ENCODE measurements at regions not wholly inside any gene's neighbourhood (a gene's known extent, or its start where the extent isn't known, plus 50 kb on each side); places are given as distances from the start of the nearest gene placed in this dataset.

DNA sequence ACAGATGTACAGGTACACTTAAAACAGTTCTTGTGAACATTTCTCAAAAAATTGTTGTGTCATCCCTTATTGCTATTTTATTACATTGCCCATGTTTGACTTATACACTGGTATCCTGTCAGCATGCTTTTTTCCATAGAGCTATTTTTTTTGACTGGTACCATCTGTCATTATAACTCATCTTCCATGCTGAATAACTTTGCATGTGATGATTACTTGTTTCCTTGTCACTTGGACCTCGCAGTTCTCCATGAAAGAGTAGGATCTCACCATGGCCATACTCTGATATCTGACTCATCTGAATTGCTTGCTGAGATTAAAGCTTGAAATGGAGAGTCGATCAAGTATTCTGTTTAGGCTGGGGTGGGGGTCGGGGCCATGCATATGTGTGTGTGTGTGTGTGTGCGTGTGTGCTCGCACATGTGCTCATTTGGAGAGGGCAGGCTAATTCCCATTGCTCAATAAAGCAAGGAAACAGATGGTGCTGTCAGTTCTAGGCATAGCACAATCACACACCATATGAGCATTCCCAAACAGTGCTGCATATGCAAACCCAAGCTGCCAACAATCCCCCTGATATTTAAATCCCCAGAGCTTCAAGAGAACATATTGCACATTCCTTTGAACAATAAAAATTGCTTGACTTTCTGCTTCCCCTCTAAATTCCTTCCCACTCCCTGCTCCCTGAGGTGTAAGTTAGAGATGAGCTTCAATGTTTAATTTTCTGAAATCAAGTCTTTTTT, 62.9 kb downstream of the NHLRC3 start:
- H3K4me3 ChIP-seq (ENCODE audit: low read length): no peak overlapping the region
- DNase-seq (ENCODE audit: low read depth, low spot score): no peak

DNA sequence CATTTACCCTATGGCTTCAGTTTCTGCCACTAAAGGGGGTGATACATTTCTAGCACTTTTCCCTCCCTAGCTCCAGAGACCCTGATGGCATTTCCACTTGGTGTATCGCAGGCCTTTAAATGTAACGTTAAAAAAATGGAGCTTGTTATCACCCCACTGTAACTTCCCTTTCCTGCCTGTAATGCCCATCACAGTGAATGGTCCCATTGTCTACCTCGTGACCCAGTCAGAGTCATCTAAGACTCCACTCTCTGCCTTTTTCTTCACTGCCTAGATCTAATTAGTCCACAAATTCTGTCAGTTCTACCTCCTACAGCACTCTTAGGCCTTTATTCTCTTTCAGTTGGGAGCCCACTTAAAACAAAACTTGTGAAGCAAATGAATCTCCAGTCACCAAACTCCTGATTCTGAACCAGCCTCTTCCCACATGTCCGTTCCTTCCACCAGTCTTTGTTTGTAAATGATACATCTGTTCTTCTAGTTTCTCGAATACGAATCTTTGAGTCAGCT, 64.8 kb downstream of the NHLRC3 start:
- no peak for DNase-seq (ENCODE audit: low read depth, low spot score)
- H3K4me3 ChIP-seq (ENCODE audit: low read length): no peak overlapping the region

DNA sequence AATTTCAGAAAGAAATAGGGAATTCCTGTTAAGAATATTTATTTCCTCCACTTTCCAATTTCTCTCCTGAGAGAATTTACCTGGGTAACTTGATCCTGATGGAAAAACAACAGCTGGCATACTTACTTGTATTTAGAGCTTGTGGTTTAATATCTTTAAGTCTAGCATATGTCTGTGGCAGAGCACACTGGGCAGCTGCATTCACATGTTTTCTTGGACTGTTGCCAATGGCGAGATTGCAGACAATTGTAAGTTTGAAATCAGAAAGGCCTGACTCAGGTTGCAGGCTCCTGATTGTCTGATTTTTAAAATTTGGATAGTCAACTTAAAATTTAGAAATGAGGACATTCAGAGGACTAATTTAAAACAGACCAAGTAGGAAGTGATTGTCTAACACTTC, 66.9 kb downstream of the NHLRC3 start:
- DNase-seq (ENCODE audit: low read depth, low spot score): no peak
- H3K4me3 ChIP-seq (ENCODE audit: low read length): no peak overlapping the region

DNA sequence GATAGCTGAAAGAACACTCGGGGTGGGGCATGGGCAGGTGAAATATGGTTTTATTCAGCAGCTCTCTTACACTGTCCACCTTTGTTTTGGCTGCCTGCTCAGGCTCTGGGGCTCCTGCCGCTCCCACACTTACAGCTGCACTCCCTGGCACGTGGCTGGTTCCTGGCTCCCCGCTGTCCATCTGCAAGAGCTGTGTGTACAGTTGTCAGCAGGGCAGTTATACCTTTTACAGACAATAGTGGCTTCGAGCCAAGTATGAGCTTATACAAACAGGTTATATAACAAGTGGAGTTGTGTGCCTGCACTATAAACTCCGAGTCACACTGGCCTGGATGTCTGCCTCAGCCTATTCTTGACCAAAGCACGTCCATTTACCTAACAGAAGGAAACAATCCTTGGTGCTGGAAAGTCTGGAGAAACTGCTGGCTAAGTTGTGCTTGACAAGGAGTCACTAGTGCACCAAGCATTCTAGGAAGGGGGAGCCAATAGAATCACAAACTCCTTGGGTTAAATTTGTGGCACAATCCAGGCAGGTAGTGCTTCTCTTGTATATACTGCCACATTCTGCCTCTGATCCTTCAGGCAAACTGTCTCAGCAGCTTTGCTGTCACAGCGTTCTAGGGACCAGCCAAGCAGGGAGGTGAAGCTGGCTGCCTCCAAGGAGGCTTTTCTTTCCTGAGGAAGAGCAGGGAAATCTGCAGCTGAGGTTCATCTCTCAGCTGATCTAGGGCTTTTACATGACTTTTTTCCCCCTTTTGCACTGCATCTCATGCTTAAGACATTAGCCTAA, 68.2 kb downstream of the NHLRC3 start:
- DNase-seq (ENCODE audit: low read depth, low spot score): no peak
- no peak overlapping the region for H3K4me3 ChIP-seq (ENCODE audit: low read length)

DNA sequence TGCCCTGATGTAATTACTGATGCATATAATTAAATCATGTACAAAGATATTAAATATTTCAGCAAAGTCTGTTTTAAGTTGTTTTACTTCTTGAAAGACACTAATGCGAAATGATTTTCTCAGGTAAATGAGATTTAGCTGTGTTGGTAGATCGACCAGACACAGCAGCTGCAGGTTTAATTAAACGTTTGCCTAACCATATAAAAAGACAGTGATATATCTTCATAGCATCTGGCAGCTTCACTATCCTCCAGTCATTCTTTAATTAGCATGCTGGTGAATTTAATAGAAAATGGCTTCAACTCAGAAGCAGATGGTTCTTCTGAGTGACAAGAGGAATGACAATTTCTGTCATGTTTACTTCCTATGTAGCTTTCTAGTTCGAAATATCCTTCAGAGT, 69.3 kb downstream of the NHLRC3 start:
- DNase-seq (ENCODE audit: low read depth, low spot score): no peak
- no peak overlapping the region for H3K4me3 ChIP-seq (ENCODE audit: low read length)

DNA sequence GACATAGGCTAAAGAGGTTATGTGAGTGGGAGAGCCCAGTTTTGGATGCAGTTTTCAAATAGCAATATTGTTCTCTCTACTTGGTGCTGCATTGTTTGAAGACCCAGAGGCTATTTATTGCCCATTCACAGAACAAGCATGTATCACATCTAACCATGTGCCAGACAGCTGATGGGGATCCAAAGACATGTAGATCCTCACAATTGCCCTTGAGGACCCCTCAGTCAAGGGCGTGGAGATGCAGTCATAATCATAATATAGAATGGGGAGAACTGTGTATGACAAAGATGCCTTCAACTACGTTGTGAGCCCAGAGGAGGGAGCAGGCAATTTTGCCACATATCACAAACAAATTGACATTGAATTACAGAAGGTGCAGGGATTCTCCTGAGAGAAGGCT, 70.5 kb downstream of the NHLRC3 start:
- no peak for DNase-seq (ENCODE audit: low read depth, low spot score)
- H3K4me3 ChIP-seq (ENCODE audit: low read length): no peak overlapping the region

DNA sequence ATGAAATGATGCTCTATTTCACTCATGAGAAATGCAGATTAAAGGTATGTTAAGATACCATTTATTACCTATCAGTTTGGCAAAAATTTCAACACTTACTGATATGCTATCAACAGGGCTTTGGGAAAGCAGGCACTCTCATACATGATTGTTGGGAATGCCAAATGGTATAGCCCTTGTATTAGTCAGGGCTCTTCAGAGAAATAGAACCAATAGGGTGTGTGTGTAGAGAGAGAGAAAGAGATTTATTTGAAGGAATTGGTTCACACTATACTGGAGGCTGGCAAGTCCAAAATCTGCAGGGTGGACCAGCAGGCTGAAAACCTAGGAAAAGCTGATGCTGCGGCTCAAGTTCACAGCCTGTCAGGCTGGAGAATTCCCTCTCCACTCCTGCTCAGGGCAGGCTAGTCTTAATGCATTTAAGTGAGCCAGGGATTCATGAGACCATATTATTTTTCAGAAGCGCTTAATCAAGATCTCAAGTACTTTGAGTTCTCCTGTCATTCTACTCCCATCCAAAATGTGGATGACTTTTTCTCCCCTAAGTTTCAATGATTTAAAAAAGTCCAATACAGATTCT, 72.4 kb downstream of the NHLRC3 start:
- no peak overlapping the region for H3K4me3 ChIP-seq (ENCODE audit: low read length)
- no peak for DNase-seq (ENCODE audit: low read depth, low spot score)

DNA sequence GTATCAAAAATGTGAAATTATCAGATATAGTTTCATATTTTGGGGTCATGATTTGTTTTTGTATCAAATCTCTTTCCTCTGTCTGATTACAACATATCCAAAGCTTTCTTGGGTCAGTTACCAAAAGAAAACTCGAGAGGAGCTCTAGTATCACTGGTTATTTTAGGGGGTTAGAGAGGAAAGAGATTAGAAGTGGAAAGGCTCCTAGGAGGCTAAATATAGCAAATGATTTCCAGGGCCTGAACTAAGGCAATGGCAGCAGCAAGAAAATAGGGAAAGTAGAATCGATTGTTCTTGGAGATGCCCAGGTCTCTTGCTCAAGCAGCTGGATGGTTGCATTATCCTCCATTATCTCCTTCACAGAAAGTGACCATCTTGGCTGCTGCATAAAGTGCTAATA, 72.9 kb downstream of the NHLRC3 start:
- no peak overlapping the region for H3K4me3 ChIP-seq (ENCODE audit: low read length)
- DNase-seq (ENCODE audit: low read depth, low spot score): no peak

DNA sequence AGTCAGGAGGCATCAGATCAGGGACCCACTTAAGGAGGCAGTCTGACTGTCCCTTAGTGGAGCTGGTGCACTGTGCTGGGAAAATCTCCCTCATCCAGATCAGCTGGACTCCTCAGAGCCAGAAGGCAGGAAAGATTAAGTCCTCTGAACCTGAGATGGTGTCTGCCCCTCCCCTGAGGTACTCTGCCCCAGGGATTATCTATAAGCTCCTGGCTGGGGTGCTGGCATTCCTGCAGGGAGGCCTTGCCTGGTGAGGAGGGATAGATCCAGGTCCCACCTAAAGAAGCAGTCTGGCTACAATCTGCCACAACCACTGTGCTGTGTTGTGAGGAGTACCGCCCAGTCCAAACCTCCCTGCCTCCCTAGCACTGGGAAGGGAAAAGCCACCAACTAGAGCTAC, 81.2 kb downstream of the NHLRC3 start:
- H3K4me3 ChIP-seq (ENCODE audit: low read length): no peak overlapping the region
- no peak for DNase-seq (ENCODE audit: low read depth, low spot score)

DNA sequence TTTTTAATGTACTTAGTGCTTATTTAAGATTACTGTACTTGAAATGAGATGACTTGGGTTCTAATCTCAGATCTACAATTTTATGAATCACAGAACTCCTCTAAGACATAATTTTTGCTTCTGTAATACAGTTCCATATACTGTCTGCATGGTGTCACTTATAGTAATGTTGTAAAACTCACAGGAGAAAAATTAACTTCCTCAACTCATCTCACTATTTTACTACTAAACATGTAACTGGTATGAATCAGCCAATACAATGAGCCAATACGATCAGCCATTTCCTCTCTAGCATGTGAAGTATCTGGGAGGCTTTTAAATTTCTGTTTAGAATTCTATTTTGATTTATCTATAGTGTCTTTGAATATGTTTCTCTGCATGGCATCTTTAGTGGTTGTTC, 85.3 kb downstream of the NHLRC3 start:
- H3K4me3 ChIP-seq (ENCODE audit: low read length): no peak overlapping the region
- DNase-seq (ENCODE audit: low read depth, low spot score): no peak

DNA sequence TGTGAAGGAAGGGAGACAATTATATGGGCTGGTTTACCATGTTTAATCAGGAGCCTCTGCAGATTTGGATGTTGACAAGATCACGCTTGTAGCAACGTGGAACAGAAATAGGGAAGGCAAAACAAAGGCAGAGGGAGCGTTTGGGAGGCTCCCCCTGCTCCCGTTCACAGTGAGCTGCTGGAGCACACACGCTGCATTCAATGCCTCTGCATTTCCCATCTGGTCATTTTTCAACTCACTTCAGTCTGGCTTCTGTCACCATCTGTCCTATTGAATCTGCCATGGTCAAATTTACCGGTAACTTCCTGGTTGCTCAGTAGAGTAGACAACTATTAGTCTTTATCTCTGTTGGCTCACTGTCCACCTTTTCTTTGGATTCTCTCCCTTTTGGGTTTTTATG, 91.0 kb downstream of the NHLRC3 start:
- H3K4me3 ChIP-seq (ENCODE audit: low read length): no peak overlapping the region
- DNase-seq (ENCODE audit: low read depth, low spot score): no peak

DNA sequence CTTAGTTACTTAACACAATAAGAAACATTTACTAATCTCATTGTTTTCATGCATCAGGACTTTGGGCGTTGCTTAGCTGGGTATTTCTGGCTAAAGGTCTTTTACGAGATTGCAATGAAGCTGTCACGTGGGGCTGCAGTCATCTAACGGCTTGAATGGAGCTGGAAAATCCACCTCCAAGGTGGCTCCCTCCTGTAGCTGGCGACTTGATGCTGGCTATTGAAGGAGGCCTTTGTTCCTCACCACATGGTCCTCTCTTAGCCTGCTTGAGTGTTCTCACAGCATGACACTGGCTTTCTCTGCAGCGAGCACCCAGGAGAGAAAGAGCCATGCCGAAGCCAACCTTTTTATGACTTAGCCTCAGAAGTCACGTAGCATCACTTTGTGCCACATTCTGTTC, 92.0 kb downstream of the NHLRC3 start:
- no peak overlapping the region for H3K4me3 ChIP-seq (ENCODE audit: low read length)
- no peak for DNase-seq (ENCODE audit: low read depth, low spot score)

DNA sequence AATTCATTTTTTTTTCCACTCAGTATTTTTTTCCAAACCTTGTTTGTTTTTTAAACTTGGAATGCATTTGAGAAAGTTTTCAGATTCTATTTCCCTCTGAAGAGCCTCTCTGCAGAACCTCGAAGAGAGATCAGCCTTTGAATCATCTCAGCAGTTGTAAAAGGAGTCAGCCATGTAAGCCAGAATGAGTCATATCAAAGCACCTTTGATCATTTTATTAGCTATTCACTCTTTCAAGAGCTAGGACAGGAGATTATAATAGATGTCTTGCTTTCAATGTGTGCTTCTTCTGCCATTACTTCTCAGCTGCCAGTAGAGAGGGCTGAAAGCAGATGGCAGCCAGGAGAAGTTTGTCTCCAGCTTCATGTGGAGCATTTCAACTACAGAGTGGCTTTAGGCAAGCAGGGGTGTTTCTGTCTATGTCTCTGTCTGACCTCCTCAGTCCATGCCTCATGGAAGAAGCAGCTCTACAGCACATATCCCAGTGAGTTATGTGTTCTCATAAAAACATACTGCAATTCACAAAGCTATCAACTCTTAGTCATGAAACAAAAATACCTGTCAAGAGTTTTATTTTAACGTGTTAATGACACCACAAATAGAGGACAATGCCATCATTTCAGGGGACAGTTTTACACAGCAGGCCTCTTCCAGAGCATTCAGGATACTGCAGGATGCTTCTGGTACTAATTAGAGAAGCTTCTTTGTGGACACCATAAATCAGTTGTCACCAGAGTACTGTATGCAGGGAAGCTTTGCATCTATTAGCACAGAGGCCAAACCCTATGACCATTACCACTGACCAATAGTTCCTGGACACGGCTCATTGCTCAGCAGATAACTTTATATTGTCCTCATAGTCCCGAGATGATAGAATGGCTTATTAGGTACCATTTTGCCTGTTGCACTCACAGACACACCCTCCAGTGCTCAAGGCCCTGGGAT, 94.3 kb downstream of the NHLRC3 start:
- DNase-seq (ENCODE audit: low read depth, low spot score): no peak
- no peak overlapping the region for H3K4me3 ChIP-seq (ENCODE audit: low read length)

DNA sequence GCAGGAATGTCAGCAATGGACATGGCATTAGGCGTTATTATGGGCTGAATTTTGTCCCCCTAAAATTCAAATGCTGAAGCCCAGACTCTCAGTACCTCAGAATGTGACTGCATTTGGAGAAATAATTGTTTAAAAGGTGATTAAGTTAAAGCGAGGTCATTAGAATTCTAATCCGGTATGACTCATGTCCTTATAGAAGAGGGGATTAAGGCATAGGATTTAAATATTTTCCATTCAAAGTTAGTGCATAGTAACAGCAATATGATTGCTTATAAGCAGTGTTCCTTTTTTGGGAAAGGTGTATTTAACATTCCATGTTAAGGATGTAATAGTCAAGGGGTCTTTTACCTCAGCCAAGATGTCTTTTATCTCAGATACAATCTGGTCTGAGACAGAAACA, 95.5 kb downstream of the NHLRC3 start:
- DNase-seq (ENCODE audit: low read depth, low spot score): no peak
- no peak overlapping the region for H3K4me3 ChIP-seq (ENCODE audit: low read length)

DNA sequence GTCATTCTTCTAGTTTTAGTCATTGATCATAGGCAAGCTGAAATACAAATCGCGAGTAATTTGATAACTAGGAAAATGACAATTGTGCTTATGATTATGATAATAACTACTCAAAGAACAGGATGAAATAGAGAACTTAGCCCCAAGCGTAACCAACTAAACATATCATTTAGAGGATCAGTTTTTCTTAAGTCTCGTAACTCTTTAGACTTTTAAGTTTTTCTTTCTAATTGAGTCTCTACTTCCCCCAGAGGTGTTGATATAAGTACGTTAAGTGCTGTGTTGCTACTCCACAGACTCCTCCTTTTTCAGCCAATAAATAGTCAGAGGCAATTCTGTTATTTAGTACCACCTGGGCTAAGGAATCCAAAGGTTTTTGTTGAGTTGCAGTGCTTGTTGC, 96.3 kb downstream of the NHLRC3 start:
- no peak overlapping the region for H3K4me3 ChIP-seq (ENCODE audit: low read length)

DNA sequence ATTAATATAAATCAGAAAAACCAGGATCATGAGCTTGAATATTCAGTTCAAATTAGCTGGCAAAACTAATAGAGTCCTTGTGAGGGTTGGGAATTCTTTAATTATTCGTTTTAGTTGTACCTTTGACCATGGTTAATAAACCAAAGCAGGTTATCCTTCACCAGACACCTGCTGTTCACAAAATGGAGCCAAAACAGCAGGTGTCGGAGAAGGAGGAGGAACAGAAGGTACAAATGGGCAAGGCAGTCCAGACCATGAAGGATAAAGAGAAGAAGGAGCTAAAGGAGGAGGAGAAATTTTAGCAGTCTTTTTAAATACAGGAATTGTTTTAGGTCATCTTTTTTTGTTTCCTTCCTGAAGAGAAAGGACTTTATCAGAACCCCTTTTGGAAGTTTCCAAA, 106.1 kb downstream of the NHLRC3 start:
- DNase-seq (ENCODE audit: low read depth, low spot score): no peak
- H3K4me3 ChIP-seq (ENCODE audit: low read length): no peak overlapping the region

More for the DNA sequence above, 96.3 kb downstream of the NHLRC3 start:
- no peak for DNase-seq (ENCODE audit: low read depth, low spot score)

DNA sequence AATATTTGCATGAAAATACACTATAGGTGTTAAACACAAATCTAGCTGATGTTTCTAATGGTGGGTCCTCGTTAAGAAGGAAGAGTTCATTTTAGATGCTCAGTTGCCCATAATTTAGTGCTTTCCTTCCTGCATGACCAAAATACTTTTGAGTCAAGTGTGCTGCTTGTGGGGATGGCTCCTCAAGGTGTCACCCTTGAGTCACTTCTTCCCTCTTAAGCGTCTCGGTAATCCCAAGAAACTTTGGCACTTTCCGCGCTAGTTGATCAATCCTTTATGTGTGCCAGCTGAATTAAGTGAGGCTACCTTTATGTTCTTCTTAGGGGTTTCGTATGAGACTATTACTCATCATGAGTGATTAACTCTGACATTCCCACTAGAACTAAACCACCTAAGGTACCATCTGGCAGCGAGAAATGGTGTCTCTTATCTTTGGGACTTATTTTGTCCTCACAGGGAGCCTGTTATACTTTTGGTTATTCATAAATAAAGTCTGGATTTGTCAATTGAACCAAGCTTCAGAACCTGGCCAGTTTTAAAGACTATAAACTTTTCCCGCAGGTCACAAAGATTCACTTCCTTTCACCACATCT, 106.8 kb downstream of the NHLRC3 start:
- no peak overlapping the region for H3K4me3 ChIP-seq (ENCODE audit: low read length)
- peak; percentile 30 for DNase-seq (ENCODE audit: low read depth, low spot score)

DNA sequence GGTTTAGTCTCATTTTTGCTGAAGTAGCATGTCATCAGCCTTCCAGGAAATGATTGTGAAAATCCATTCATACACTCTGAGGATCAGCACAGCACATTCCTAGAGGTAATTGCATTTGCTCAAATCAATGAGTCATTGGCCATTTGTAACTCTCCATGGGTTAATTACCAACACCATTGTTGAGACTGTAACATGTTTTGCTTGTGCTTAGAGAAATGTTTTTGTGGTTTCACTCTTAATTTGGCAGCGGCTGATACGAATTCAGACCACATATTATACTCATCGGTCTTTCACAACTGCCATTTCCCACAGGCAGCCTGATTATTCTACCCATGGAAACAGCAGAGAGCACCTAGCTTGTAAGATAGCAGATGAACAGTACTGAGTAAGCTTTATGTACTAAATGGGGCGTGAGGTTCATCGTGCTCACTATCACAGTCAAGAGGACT, 110.3 kb downstream of the NHLRC3 start:
- DNase-seq (ENCODE audit: low read depth, low spot score): no peak
- H3K4me3 ChIP-seq (ENCODE audit: low read length): no peak overlapping the region

DNA sequence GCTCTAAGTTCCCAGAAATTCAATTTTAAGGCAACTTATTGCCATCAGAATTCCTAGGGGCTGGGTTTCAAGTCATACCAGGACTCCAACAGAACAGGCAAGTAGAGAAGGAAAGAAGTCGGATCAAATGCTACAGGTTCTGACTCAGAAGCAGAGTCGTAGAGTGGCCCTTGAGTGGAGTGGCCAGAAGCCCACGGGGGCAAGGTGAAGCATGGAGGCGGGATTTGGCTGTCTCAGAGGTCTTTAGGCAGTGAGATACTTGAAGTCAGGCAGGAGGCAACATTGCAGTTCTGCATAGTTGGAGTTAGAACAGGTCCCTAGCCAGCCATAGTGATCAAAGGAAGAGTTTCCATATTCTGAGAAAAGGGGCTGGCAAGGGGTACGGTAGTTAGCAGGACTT, 111.6 kb downstream of the NHLRC3 start:
- no peak overlapping the region for H3K4me3 ChIP-seq (ENCODE audit: low read length)
- no peak for DNase-seq (ENCODE audit: low read depth, low spot score)

Data from Jurkat, Clone E6-1 (cell line).